Stimulated activated CD8-positive, alpha-beta memory T cell treated with anti-CD3 and anti-CD28 coated beads, Interleukin-4, amount 100 ng/mL, for 24 hours (primary cell): ENCODE measurements at regions not wholly inside any gene's neighbourhood (a gene's known extent, or its start where the extent isn't known, plus 50 kb on each side); places are given as distances from the start of the nearest gene placed in this dataset.

Source experiments
- DNase-seq: peaks from one replicate; pipeline ENCODE4 v3.0.0-alpha.2; 2020; ENCODE audit warnings: low read depth

- DNase-seq: no peak
These were observed 232.3 kb upstream of the PMFBP1 start for GRCh38 chr16:72404299-72404698.

- no peak for DNase-seq
These were observed 229.1 kb upstream of the PMFBP1 start for GRCh38 chr16:72401084-72401361.

- no peak for DNase-seq
These were observed 228.5 kb upstream of the PMFBP1 start for GRCh38 chr16:72400257-72401083.

GRCh38 chr16:72399811-72400210 is 227.9 kb upstream of the PMFBP1 start:
- no peak for DNase-seq

- DNase-seq: no peak
These were observed 225.9 kb upstream of the PMFBP1 start for GRCh38 chr16:72397876-72398275.

GRCh38 chr16:72394526-72394925 is 222.6 kb upstream of the PMFBP1 start:
- DNase-seq: no peak

GRCh38 chr16:72389791-72390190 is 217.8 kb upstream of the PMFBP1 start:
- DNase-seq: no peak

- DNase-seq: no peak
These were observed 216.1 kb upstream of the PMFBP1 start for GRCh38 chr16:72388007-72388406.

GRCh38 chr16:72384651-72385050 is 212.7 kb upstream of the PMFBP1 start:
- DNase-seq: no peak

- no peak for DNase-seq
These were observed 208.3 kb upstream of the PMFBP1 start for GRCh38 chr16:72380283-72380682.

- no peak for DNase-seq
These were observed 201.2 kb upstream of the PMFBP1 start for GRCh38 chr16:72373201-72373600.

- DNase-seq: no peak
These were observed 200.4 kb upstream of the PMFBP1 start for GRCh38 chr16:72372087-72373045.

- no peak for DNase-seq
These were observed 199.5 kb upstream of the PMFBP1 start for GRCh38 chr16:72371307-72372086.

- DNase-seq: no peak
These were observed 197.3 kb upstream of the PMFBP1 start for GRCh38 chr16:72369274-72369673.

GRCh38 chr16:72367851-72368250 is 195.9 kb upstream of the PMFBP1 start:
- no peak for DNase-seq

GRCh38 chr16:72362973-72363372 is 191.0 kb upstream of the PMFBP1 start:
- DNase-seq: no peak

GRCh38 chr16:72362476-72362875 is 190.5 kb upstream of the PMFBP1 start:
- DNase-seq: no peak

GRCh38 chr16:72357910-72358309 is 186.0 kb upstream of the PMFBP1 start:
- no peak for DNase-seq

GRCh38 chr16:72355561-72355960 is 183.6 kb upstream of the PMFBP1 start:
- DNase-seq: no peak

GRCh38 chr16:72349719-72350118 is 177.8 kb upstream of the PMFBP1 start:
- no peak for DNase-seq

- no peak for DNase-seq
These were observed 161.0 kb upstream of the PMFBP1 start for GRCh38 chr16:72332926-72333325.

GRCh38 chr16:72324578-72324977 is 152.6 kb upstream of the PMFBP1 start:
- no peak for DNase-seq
